HEK293 (cell line): ENCODE measurements at regions not wholly inside any gene's neighbourhood (a gene's known extent, or its start where the extent isn't known, plus 50 kb on each side); places are given as distances from the start of the nearest gene placed in this dataset.
"Not testable (repeated sequence)": the region's sequence is repeated elsewhere in the genome, so short reads cannot be mapped to it uniquely, and the experiment has no call there.

Experiments used
- ZNF214 ChIP-seq: fragments of 450-650 bp; formaldehyde crosslinking; IDR thresholded peaks from 2 replicates; pipeline ENCODE4 v1.5.1; 2017; ENCODE audit warnings: missing biosample characterization, mild to moderate bottlenecking, missing genetic modification characterization, borderline replicate concordance
- ZNF488 ChIP-seq: fragments of 450-650 bp; formaldehyde crosslinking; IDR thresholded peaks from 2 replicates; pipeline ENCODE4 v1.5.1; 2016; ENCODE audit warnings: missing biosample characterization, missing genetic modification characterization

GRCh38 chr14:105642486-105642885 is 116.1 kb downstream of the TMEM121 start:
- not testable (repeated sequence) for TF ChIP-seq ZNF488 (tag by site-specific recombination); ZNF214
